IMR-90 (cell line): ENCODE measurements at regions not wholly inside any gene's neighbourhood (a gene's known extent, or its start where the extent isn't known, plus 50 kb on each side); places are given as distances from the start of the nearest gene placed in this dataset.

Experiments used
- ATAC-seq: fragments of 200-7000 bp; cut with Tn5 transposase; 2 replicates; pipeline ENCODE4 v1.9.1; 2020; ENCODE audit warnings: low read depth, mild to moderate bottlenecking, moderate library complexity
- BruUV-seq: library from RNA; stranded (reverse); fragments of 400-500 nt; replicated peaks from 2 replicates; lab custom pipeline; 2021; lab: Mats Ljungman, UMichigan
- CTCF ChIA-PET: fragments of 300-600 bp; formaldehyde crosslinking; extraction: SDS; loops from one replicate; lab custom pipeline; 2021; ENCODE audit warnings: antibody characterized with exemption; lab: Yijun Ruan, JAX
- POLR2A ChIA-PET: fragments of 300-600 bp; sonication (Branson Sonifier 250); formaldehyde crosslinking; loops from one replicate; lab custom pipeline; 2022; ENCODE audit warnings: antibody characterized with exemption; ENCODE audit not compliant: unreplicated experiment; lab: Charles Lee
- DNase-seq: peaks from one replicate; pipeline ENCODE4 v3.0.0; 2013
- H2AFZ ChIP-seq: replicated peaks from 2 replicates; pipeline ENCODE3; 2013; ENCODE audit warnings: low read length, mild to moderate bottlenecking; ENCODE audit not compliant: poor library complexity
- H2AK5ac ChIP-seq: 2 replicates; pipeline ENCODE4 v1.6.1; 2013; ENCODE audit warnings: low read depth, low read length, inconsistent platforms
- H2AK9ac ChIP-seq: replicated peaks from 2 replicates; pipeline ENCODE3; 2013; ENCODE audit warnings: mild to moderate bottlenecking, low read depth, low read length, moderate library complexity; ENCODE audit not compliant: poor library complexity
- H2BK120ac ChIP-seq: 2 replicates; pipeline ENCODE4 v1.6.1; 2013; ENCODE audit warnings: low read depth, low read length, inconsistent platforms
- H2BK15ac ChIP-seq: 3 replicates; pipeline ENCODE4 v1.6.1; 2013; ENCODE audit warnings: low read depth, low read length, inconsistent platforms
- H2BK20ac ChIP-seq: 2 replicates; pipeline ENCODE4 v1.6.1; 2013; ENCODE audit warnings: low read depth, mild to moderate bottlenecking, inconsistent platforms, low read length, moderate library complexity
- H2BK5ac ChIP-seq: 2 replicates; pipeline ENCODE4 v1.6.1; 2013; ENCODE audit warnings: mild to moderate bottlenecking, low read depth, low read length, inconsistent platforms; ENCODE audit not compliant: poor library complexity, severe bottlenecking
- H3K14ac ChIP-seq: replicated peaks from 2 replicates; pipeline ENCODE4 v1.6.1; 2013; ENCODE audit warnings: low read depth, low read length, inconsistent platforms
- H3K18ac ChIP-seq: 2 replicates; pipeline ENCODE4 v1.6.1; 2013; ENCODE audit warnings: low read depth, low read length, control low read depth
- H3K23ac ChIP-seq: 2 replicates; pipeline ENCODE4 v1.6.1; 2013; ENCODE audit warnings: low read depth, low read length, inconsistent platforms
- H3K27ac ChIP-seq: 2 replicates; pipeline ENCODE4 v1.5.1; 2013; ENCODE audit warnings: mild to moderate bottlenecking, control low read depth, low read length; ENCODE audit not compliant: insufficient read depth
- H3K27me3 ChIP-seq: 2 replicates; pipeline ENCODE4 v1.6.1; 2013; ENCODE audit warnings: low read length; ENCODE audit not compliant: control insufficient read depth, insufficient read depth
- H3K36me3 ChIP-seq: 2 replicates; pipeline ENCODE4 v1.6.1; 2013; ENCODE audit warnings: low read length, mixed read lengths; ENCODE audit not compliant: control insufficient read depth, insufficient read depth
- H3K4ac ChIP-seq: 2 replicates; pipeline ENCODE4 v1.6.1; 2013; ENCODE audit warnings: low read depth, low read length, inconsistent platforms
- H3K4me1 ChIP-seq: 2 replicates; pipeline ENCODE4 v1.6.1; 2013; ENCODE audit warnings: low read length, mixed read lengths; ENCODE audit not compliant: control insufficient read depth, insufficient read depth
- H3K4me2 ChIP-seq: 2 replicates; pipeline ENCODE4 v1.6.1; 2013; ENCODE audit warnings: low read depth, mild to moderate bottlenecking, control low read depth, low read length, moderate library complexity
- H3K4me3 ChIP-seq: 2 replicates; pipeline ENCODE4 v1.5.1; 2013; ENCODE audit warnings: low read depth, mild to moderate bottlenecking, control low read depth, low read length, moderate library complexity; ENCODE audit not compliant: insufficient read depth
- H3K56ac ChIP-seq: 2 replicates; pipeline ENCODE4 v1.6.1; 2013; ENCODE audit warnings: low read length, inconsistent platforms; ENCODE audit not compliant: insufficient read depth; ENCODE audit errors: extremely low read depth
- H3K79me1 ChIP-seq, 2 experiments: 2 replicates each; pipeline ENCODE4 v1.6.1; 2013; ENCODE audit warnings: low read length in 2 of 2, inconsistent platforms in 1 of 2, low read depth in 1 of 2
- H3K9ac ChIP-seq: 2 replicates; pipeline ENCODE4 v1.6.1; 2013; ENCODE audit warnings: low read depth, low read length, control low read depth
- H3K9me1 ChIP-seq: 2 replicates; pipeline ENCODE4 v1.6.1; 2013; ENCODE audit warnings: low read length, inconsistent platforms; ENCODE audit not compliant: insufficient read depth
- H3K9me3 ChIP-seq: 2 replicates; pipeline ENCODE4 v1.6.1; 2013; ENCODE audit warnings: low read length; ENCODE audit not compliant: control insufficient read depth, insufficient read depth
- H4K20me1 ChIP-seq: 2 replicates; pipeline ENCODE4 v1.6.1; 2013; ENCODE audit warnings: low read length, inconsistent platforms; ENCODE audit not compliant: insufficient read depth
- H4K5ac ChIP-seq: 2 replicates; pipeline ENCODE4 v1.6.1; 2013; ENCODE audit warnings: mild to moderate bottlenecking, low read depth, low read length, control low read depth
- H4K8ac ChIP-seq, 2 experiments: 2 replicates each; pipeline ENCODE4 v1.6.1; 2013; ENCODE audit warnings: low read depth in 2 of 2, low read length in 2 of 2, control low read depth in 1 of 2, inconsistent platforms in 1 of 2
- H4K91ac ChIP-seq: 2 replicates; pipeline ENCODE4 v1.6.1; 2013; ENCODE audit warnings: low read depth, low read length, inconsistent platforms; ENCODE audit not compliant: insufficient read depth
- MAFK ChIP-seq: IDR thresholded peaks from 2 replicates; pipeline ENCODE4 v1.6.1; 2012; ENCODE audit warnings: low read depth, low read length, improper control_type of control experiment
- MAZ ChIP-seq: IDR thresholded peaks from 2 replicates; pipeline ENCODE4 v1.6.1; 2012; ENCODE audit warnings: low read depth, mild to moderate bottlenecking, low read length, improper control_type of control experiment, moderate library complexity, borderline replicate concordance
- POLR2A ChIP-seq: IDR thresholded peaks from 2 replicates; pipeline ENCODE4 v1.6.1; 2012; ENCODE audit warnings: mild to moderate bottlenecking, low read depth, low read length
- SMC3 ChIP-seq: fragments of 150-350 bp; IDR thresholded peaks from 2 replicates; pipeline ENCODE4 v1.6.1; 2016; ENCODE audit warnings: low read depth, mild to moderate bottlenecking, antibody characterized with exemption, low read length, moderate library complexity
- WGBS, 2 experiments: methylation state at CpG; one replicate each; pipeline versions ENCODE4 v1.1.5 to v1.1.7; 2013; ENCODE audit warnings: missing lambda C conversion rate in 2 of 2; ENCODE audit not compliant: insufficient read length in 1 of 2; ENCODE audit errors: extremely low coverage in 2 of 2; 5-methylcytosine and 5-hydroxymethylcytosine counted together
- dilution Hi-C: fragments of 300-500 bp; cut with HindIII; formaldehyde crosslinking; loops from one replicate; pipeline ENCODE4 v1.14.3; 2018; ENCODE audit warnings: low sequenced_read_pairs; ENCODE audit not compliant: unreplicated experiment
- in situ Hi-C: fragments of 300-500 bp; cut with MboI; formaldehyde crosslinking; loops from 3 replicates; pipeline ENCODE4 v1.14.3; 2019; ENCODE audit warnings: low sequenced_read_pairs, inconsistent platforms, mixed read lengths
- intact Hi-C: fragments of 100-400 bp; cut with micrococcal nuclease; formaldehyde crosslinking; loops from 2 replicates; pipeline ENCODE4 v1.10.0; 2022
- TF ChIP-seq, protein P1 (sequence below): conservative IDR thresholded peaks from 2 replicates; pipeline ENCODE4 v1.5.1; 2012; ENCODE audit warnings: mild to moderate bottlenecking, low read depth, low read length, improper control_type of control experiment

DNA sequence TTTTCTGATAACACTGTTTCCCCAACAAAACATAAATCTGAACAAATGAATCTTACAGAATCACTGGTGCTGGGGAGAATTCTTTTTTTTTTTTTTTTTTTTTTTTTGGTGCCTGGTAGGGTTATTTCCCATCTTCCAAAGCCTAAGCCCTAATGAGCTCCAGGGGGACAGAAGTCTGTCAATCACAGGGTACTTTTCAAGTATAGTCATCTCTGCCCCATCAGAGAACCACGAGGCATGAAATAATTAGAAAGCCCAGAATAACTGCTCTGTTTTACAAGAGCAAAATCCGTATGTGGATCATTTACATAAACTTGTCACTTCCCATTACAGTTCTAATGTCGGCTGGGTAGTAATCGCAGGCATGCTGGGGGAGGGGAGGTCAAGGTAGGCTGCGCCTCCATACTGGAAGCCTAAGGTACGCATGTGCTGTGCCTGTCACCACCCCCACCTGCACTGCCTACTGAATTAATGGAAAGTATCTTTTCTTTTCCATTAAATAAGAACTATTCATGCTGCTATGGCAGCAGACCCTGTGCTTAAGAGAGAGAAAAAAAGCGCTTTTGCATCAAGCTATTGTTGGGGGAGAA is 164.7 kb upstream of the LEF1 start:
- Histone ChIP-seq H4K20me1 (no peaks in the 10 kb centered on the region), H3K4me2 (no peak overlapping the region), H2BK20ac (no peak overlapping the region), H3K4me1 (no peaks in the 10 kb centered on the region), H4K91ac (no peak overlapping the region), H3K9me1 (no peaks in the 10 kb centered on the region), H3K9me3 (no peaks in the 10 kb centered on the region), H3K14ac (no peak overlapping the region), H3K23ac (no peak overlapping the region), H3K4ac (no peak overlapping the region), H3K79me1 (no peaks in the 10 kb centered on the region), H2BK15ac (no peak overlapping the region), H3K9ac (no peak overlapping the region), H3K27me3 (peaks cover 5% of the 10 kb centered on the region), H3K56ac (no peak overlapping the region), H3K4me3 (no peak overlapping the region), H3K36me3 (no peaks in the 10 kb centered on the region), H3K27ac (no peak overlapping the region), H2AFZ (no peak overlapping the region), H4K8ac (no peak overlapping the region), H2AK9ac (no peak overlapping the region), H2BK120ac (no peak overlapping the region), H4K5ac (no peak overlapping the region), H2BK5ac (no peak overlapping the region), H2AK5ac (no peak overlapping the region), H3K18ac (no peak overlapping the region)
- in situ Hi-C loops = no loop called here
- WGBS, 2 experiments = no CpG with 5 or more reads among the region's 7 CpGs
- no peak for ATAC-seq
- dilution Hi-C loops = no loop called here
- ChIA-PET CTCF (interaction anchor here (0.7 kb wide), 1 partner anchor 186 kb away, joined by 4 read pairs; no protein-coding TSS in a partner anchor), POLR2A (no interaction called here)
- TF ChIP-seq MAFK (no peak), MAZ (no peak), SMC3 (no peak), POLR2A (no peak)
- TF ChIP-seq, protein P1, sequence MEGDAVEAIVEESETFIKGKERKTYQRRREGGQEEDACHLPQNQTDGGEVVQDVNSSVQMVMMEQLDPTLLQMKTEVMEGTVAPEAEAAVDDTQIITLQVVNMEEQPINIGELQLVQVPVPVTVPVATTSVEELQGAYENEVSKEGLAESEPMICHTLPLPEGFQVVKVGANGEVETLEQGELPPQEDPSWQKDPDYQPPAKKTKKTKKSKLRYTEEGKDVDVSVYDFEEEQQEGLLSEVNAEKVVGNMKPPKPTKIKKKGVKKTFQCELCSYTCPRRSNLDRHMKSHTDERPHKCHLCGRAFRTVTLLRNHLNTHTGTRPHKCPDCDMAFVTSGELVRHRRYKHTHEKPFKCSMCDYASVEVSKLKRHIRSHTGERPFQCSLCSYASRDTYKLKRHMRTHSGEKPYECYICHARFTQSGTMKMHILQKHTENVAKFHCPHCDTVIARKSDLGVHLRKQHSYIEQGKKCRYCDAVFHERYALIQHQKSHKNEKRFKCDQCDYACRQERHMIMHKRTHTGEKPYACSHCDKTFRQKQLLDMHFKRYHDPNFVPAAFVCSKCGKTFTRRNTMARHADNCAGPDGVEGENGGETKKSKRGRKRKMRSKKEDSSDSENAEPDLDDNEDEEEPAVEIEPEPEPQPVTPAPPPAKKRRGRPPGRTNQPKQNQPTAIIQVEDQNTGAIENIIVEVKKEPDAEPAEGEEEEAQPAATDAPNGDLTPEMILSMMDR = no peak
- intact Hi-C loops = no loop called here
- DNase-seq = no peak
- BruUV-seq = no TSS peak
